GM21423 (cell line): ENCODE measurements at regions not wholly inside any gene's neighbourhood (a gene's known extent, or its start where the extent isn't known, plus 50 kb on each side); places are given as distances from the start of the nearest gene placed in this dataset.

ENCODE experiments used
- ATAC-seq: cut with Tn5 transposase; IDR thresholded peaks from one replicate; pipeline ENCODE4 v1.9.1; 2021; ENCODE audit warnings: mild to moderate bottlenecking, moderate library complexity; ENCODE audit not compliant: unreplicated experiment

- peak; percentile 72 for ATAC-seq
Measured at GRCh38 chr3:117486719-117487716, 777.4 kb downstream of the TUSC7 start.

GRCh38 chr3:117488983-117489382 lies 779.4 kb downstream of the TUSC7 start:
- no peak for ATAC-seq

- no peak for ATAC-seq
Measured at GRCh38 chr3:117489663-117490079, 780.1 kb downstream of the TUSC7 start.

- no peak for ATAC-seq
Measured at GRCh38 chr3:117490716-117491115, 781.1 kb downstream of the TUSC7 start.

GRCh38 chr3:117495620-117496019 lies 786.0 kb downstream of the TUSC7 start:
- no peak for ATAC-seq

- peak; percentile 56 for ATAC-seq
Measured at GRCh38 chr3:117499189-117499870, 789.8 kb downstream of the TUSC7 start.

GRCh38 chr3:117507958-117508357 lies 798.4 kb downstream of the TUSC7 start:
- no peak for ATAC-seq

- no peak for ATAC-seq
Measured at GRCh38 chr3:117509858-117510257, 800.3 kb downstream of the TUSC7 start.

- no peak for ATAC-seq
Measured at GRCh38 chr3:117510396-117510795, 800.8 kb downstream of the TUSC7 start.

GRCh38 chr3:117512975-117513374 lies 803.4 kb downstream of the TUSC7 start:
- ATAC-seq: no peak

GRCh38 chr3:117515309-117515708 lies 805.7 kb downstream of the TUSC7 start:
- no peak for ATAC-seq

- ATAC-seq: no peak
Measured at GRCh38 chr3:117518364-117518763, 808.8 kb downstream of the TUSC7 start.

GRCh38 chr3:117519776-117520175 lies 810.2 kb downstream of the TUSC7 start:
- no peak for ATAC-seq

GRCh38 chr3:117520582-117520981 lies 811.0 kb downstream of the TUSC7 start:
- no peak for ATAC-seq

- no peak for ATAC-seq
Measured at GRCh38 chr3:117523418-117523817, 813.8 kb downstream of the TUSC7 start.

GRCh38 chr3:117524890-117525289 lies 815.3 kb downstream of the TUSC7 start:
- no peak for ATAC-seq

- no peak for ATAC-seq
Measured at GRCh38 chr3:117526470-117527079, 817.0 kb downstream of the TUSC7 start.

GRCh38 chr3:117527346-117527745 lies 817.8 kb downstream of the TUSC7 start:
- no peak for ATAC-seq

GRCh38 chr3:117528688-117529087 lies 819.1 kb downstream of the TUSC7 start:
- no peak for ATAC-seq

GRCh38 chr3:117531078-117531767 lies 821.6 kb downstream of the TUSC7 start:
- no peak for ATAC-seq

GRCh38 chr3:117532268-117532667 lies 822.7 kb downstream of the TUSC7 start:
- ATAC-seq: no peak
